C4-2B (cell line): ENCODE measurements at regions not wholly inside any gene's neighbourhood (a gene's known extent, or its start where the extent isn't known, plus 50 kb on each side); places are given as distances from the start of the nearest gene placed in this dataset.

Source experiments
- CTCF ChIP-seq: fragments of 450-650 bp; conservative IDR thresholded peaks from 2 replicates; pipeline ENCODE4 v1.5.1; 2017; ENCODE audit warnings: mild to moderate bottlenecking
- ZFX ChIP-seq: fragments of 450-650 bp; IDR thresholded peaks from 2 replicates; pipeline ENCODE4 v1.6.1; 2017

DNA sequence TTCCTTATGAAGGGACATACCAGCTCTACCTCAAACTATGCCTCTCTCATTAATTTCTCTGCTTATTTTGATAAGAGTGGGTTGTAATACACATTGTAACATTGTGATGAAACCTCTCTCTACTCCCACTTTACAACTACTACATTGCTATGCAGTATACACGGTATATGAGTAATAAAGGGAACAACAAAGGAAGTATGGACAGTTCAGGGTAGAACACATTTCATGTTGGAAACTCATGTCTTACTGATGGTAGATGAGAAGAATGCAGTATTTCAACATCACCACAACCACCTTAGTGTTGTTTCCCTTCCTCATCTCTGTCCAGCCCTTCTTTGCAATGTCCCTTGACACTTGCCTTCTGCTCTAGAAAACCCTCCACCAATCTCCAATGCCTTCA, 515.9 kb upstream of the CELF4 start:
- TF ChIP-seq CTCF (no peak), ZFX (no peak)
